Duodenal mucosa (tissue), 2 donors: ENCODE measurements at regions not wholly inside any gene's neighbourhood (a gene's known extent, or its start where the extent isn't known, plus 50 kb on each side); places are given as distances from the start of the nearest gene placed in this dataset.

ENCODE experiments used
- H3K27ac ChIP-seq: one replicate; pipeline ENCODE4 v1.7.0; 2013; ENCODE audit warnings: low read depth, low read length
- H3K27me3 ChIP-seq, 2 donors: one replicate each; pipeline ENCODE4 v1.7.0; 2013; ENCODE audit warnings: low read length in 2 of 2, control low read depth in 1 of 2; ENCODE audit not compliant: insufficient read depth in 2 of 2, control insufficient read depth in 1 of 2
- H3K36me3 ChIP-seq, 2 donors: one replicate each; pipeline ENCODE4 v1.7.0; 2013; ENCODE audit warnings: low read length in 2 of 2, control low read depth in 1 of 2; ENCODE audit not compliant: insufficient read depth in 2 of 2, control insufficient read depth in 1 of 2
- H3K4me1 ChIP-seq, 2 donors: one replicate each; pipeline ENCODE4 v1.7.0; 2013; ENCODE audit warnings: low read length in 2 of 2, control low read depth in 1 of 2; ENCODE audit not compliant: insufficient read depth in 2 of 2, control insufficient read depth in 1 of 2
- H3K4me3 ChIP-seq, 2 donors: one replicate each; pipeline ENCODE4 v1.7.0; 2013; ENCODE audit warnings: low read length in 2 of 2, low read depth in 1 of 2
- H3K9ac ChIP-seq, 2 donors: one replicate each; pipeline ENCODE4 v1.7.0; 2013; ENCODE audit warnings: low read length in 2 of 2, low read depth in 1 of 2
- H3K9me3 ChIP-seq, 2 donors: one replicate each; pipeline ENCODE4 v1.7.0; 2013; ENCODE audit warnings: low read length in 2 of 2, control low read depth in 1 of 2; ENCODE audit not compliant: control insufficient read depth in 1 of 2

DNA sequence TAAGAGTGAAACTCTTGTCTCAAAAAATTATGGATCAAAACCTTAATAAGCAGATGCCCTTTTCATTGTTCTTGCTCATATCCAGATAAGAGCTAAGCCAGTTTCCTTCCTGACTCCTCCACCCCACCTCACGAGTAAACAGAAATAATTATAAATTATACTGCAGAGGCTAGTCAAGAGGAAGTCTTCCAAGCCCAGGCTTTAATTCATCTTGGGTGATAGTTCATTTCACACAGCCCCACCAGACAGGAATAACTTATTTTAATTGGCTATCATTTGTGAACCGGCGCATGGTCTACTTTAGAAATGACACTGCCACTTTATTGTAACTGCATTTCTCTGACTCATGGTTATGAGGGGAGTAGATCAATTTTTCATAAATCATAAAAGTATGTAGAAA is 102.0 kb downstream of the BTBD3 start:
- Histone ChIP-seq H3K9me3 (no peaks in the 10 kb centered on the region), H3K4me3 (no peak overlapping the region), H3K36me3 (no peaks in the 10 kb centered on the region), H3K9ac (no peak overlapping the region), H3K27ac (no peak overlapping the region), H3K4me1 (no peaks in the 10 kb centered on the region), H3K27me3 (no peaks in the 10 kb centered on the region)

DNA sequence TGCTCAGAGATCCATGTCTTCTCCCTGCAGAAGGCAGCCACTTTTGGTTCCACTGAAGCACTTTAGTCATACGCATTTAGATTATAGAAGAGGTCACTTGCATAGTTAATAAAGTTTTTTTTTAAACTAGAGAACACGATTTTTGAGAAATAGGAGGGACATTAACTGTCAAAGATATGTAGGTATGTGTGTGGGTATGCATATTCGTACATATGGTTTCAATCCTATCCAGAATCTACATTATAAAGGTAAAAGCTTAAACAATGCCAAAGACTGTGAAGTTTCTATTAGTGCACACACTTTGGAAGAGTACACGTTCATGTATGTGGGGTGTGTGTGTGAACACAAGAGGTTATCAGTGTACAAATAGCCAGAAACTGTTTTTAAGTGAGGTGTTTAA is 103.2 kb downstream of the BTBD3 start:
- Histone ChIP-seq H3K27ac (no peak overlapping the region), H3K9ac (no peak overlapping the region), H3K4me1 (no peaks in the 10 kb centered on the region), H3K9me3 (no peaks in the 10 kb centered on the region), H3K4me3 (no peak overlapping the region), H3K27me3 (no peaks in the 10 kb centered on the region), H3K36me3 (no peaks in the 10 kb centered on the region)

DNA sequence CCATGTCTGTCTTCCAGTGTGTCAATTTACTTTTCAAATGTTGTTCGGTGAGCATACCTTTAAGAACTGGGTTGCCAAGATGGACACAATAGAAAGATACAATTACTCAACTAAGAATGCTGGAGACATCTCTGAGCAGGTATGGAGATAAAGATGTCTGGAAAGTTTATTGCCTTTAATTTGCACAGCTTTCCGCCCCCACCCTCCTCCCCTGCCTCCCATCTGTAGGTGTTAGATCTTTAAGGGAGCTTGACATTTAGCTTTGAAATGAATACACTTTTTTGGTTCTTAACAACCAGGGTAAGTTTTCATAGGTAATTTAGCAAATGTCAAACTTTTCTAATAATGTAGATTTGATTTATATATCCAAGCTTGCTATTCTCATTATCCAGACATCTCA is 104.4 kb downstream of the BTBD3 start:
- Histone ChIP-seq H3K9me3 (no peaks in the 10 kb centered on the region), H3K27me3 (no peaks in the 10 kb centered on the region), H3K9ac (no peak overlapping the region), H3K4me3 (no peak overlapping the region), H3K4me1 (no peaks in the 10 kb centered on the region), H3K36me3 (no peaks in the 10 kb centered on the region), H3K27ac (no peak overlapping the region)

DNA sequence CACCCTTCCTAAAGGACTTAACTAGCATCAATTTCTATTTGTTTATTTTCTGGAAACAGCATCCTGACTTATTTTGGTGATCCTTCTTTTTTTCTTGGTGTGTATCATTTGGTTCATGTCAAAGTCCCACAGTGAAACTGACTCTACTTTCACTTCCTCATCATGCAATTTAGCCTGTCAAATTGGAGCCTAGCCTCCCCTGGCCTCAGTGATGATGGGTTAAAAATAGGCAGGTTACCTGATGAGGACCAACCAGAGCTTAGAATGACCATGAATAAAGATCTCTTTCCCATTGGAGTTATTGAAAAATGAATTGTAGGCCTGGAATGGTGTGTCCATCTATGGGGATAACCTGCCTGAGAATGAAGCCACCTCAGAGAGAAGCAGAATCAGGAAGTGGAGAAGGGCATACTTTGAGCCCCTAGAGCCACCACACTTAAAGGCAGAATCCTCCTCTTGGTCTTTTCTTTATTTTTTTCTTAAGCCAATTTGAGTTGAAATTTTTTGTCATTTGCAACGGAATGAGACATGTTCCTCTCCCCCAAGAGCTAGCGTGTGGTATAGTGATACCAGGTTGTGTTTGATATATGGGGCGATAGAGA is 105.6 kb downstream of the BTBD3 start:
- Histone ChIP-seq H3K4me3 (no peak overlapping the region), H3K27me3 (no peaks in the 10 kb centered on the region), H3K9ac (no peak overlapping the region), H3K36me3 (no peaks in the 10 kb centered on the region), H3K4me1 (no peaks in the 10 kb centered on the region), H3K9me3 (no peaks in the 10 kb centered on the region), H3K27ac (no peak overlapping the region)

DNA sequence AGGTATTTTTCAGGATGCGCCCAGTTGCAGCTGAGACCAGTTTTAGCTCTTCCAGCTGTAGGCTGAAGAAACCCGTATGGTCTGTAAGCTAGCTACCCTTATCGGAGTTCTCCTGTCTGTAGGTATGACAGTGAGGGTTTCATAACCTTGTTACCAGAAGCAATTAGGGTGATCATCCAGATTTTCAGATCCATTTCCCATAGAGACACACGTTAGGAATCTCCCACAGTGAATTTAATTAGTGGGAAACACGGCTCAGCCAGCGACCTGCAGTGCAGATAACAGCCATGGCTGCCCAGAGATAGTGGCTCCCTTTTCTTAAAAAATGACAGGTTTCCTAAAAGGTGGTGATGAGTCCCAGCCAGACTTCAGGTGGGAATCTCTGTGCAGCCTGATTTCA is 111.1 kb downstream of the BTBD3 start:
- Histone ChIP-seq H3K9ac (no peak overlapping the region), H3K4me1 (no peaks in the 10 kb centered on the region), H3K27ac (no peak overlapping the region), H3K4me3 (no peak overlapping the region), H3K36me3 (no peaks in the 10 kb centered on the region), H3K27me3 (no peaks in the 10 kb centered on the region), H3K9me3 (no peaks in the 10 kb centered on the region)

DNA sequence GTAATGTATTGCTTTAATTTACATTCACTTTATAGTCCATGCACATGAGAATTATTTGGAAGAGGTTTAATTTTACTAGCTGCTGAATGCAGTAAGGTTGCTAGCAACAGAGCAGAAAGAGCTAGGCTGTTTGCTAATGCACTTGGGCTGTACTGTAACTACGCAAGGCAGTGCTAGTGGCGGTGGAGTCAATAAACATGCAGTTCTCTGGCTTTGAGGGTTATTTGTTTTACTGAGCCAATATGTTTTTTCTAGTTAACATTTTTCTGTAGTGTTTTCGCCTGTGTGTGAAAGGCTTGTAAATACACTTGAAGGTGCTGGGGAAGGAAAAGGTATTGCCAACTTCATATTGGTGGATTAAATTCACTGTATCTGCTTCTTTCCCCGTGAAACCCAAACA is 112.8 kb downstream of the BTBD3 start:
- Histone ChIP-seq H3K4me3 (no peak overlapping the region), H3K9ac (no peak overlapping the region), H3K27ac (no peak overlapping the region), H3K4me1 (no peaks in the 10 kb centered on the region), H3K27me3 (no peaks in the 10 kb centered on the region), H3K9me3 (no peaks in the 10 kb centered on the region), H3K36me3 (no peaks in the 10 kb centered on the region)

DNA sequence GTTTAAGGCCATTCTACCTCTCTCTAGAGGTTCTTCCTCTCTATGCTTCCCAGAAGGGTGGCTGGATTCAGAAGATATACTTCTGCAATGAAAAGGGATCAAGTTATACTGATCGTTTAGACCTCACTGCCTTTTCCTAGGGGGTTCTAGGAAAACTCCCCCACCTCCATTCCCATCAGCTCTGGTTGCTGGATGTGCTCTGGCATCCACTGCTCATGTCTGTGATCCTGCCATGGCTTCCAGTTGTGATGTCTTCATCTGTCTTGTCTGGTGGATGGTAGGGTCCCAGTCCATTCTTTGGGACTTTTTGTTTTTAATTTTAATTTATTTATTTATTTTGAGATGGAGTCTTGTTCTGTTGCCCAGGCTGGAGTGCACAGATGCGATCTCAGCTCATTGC is 118.4 kb downstream of the BTBD3 start:
- H3K4me1 ChIP-seq = no peaks in the 10 kb centered on the region
- H3K27ac ChIP-seq = no peak overlapping the region
- H3K36me3 ChIP-seq = no peaks in the 10 kb centered on the region
- H3K9me3 ChIP-seq = no peaks in the 10 kb centered on the region
- no peak overlapping the region for H3K9ac ChIP-seq
- no peak overlapping the region for H3K4me3 ChIP-seq
- no peaks in the 10 kb centered on the region for H3K27me3 ChIP-seq

DNA sequence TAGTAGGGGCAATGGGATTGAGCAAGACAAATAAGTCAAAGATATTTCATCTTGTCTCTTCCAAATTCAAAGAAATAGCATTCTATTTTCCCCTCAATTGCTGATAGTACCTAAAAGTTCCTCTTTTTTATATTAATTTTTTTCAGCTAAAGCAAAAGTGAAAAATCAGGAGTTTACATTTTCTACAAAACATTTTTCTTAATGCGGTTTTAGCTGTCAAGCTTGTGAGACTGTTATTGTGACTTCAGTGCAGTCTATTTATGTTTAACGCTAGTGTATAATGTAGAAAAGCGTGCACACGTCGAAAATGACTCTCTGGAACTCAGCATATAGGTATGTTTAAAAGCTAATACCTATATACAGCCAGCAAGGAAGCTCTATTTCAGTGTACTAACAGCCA is 119.8 kb downstream of the BTBD3 start:
- Histone ChIP-seq H3K4me1 (no peaks in the 10 kb centered on the region), H3K9ac (no peak overlapping the region), H3K4me3 (no peak overlapping the region), H3K9me3 (no peaks in the 10 kb centered on the region), H3K36me3 (no peaks in the 10 kb centered on the region), H3K27ac (no peak overlapping the region), H3K27me3 (no peaks in the 10 kb centered on the region)

DNA sequence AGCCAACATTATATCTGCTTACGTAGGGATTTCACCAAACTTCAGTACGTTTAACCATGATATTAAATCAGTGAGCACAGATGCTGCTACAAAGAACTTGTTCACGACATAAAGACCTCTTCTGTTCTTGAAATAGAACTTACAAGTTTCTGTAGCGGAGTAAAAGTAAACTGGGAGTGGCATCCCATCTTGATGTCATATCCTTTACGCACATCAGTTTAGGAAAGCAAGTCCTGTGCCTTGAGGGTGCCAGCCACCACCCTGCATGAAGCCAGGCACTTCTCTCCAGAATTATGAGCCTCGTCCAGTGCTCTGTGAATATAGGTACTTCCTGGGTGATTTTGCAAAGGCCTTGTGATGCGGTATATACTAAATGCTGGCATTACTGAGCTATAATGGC is 122.6 kb downstream of the BTBD3 start:
- Histone ChIP-seq H3K9me3 (no peaks in the 10 kb centered on the region), H3K27ac (no peak overlapping the region), H3K36me3 (no peaks in the 10 kb centered on the region), H3K9ac (no peak overlapping the region), H3K4me1 (no peaks in the 10 kb centered on the region), H3K27me3 (no peaks in the 10 kb centered on the region), H3K4me3 (no peak overlapping the region)

DNA sequence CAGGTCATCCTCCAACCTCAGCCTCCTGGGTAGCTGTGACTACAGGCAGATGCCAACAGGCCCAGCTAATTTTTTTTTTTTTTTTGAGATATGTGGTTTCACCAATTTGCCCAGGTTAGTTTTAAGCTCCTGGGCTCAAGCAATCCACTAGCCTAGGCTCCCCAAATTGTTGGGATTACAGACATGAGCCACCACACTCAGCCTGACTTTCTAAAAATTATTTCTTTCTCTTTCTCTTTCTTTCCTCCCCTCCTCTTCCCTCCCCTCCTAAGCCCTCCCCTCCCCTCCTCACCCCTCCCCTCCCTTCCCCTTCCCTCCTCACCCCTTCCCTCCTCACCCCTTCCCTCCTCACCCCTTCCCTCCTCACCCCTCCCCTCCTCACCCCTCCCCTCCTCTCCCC is 127.3 kb downstream of the BTBD3 start:
- Histone ChIP-seq H3K4me3 (no peak overlapping the region), H3K27me3 (no peaks in the 10 kb centered on the region), H3K36me3 (no peaks in the 10 kb centered on the region), H3K4me1 (peaks cover 0 to 5% of the 10 kb centered on the region in 2 donors), H3K27ac (no peak overlapping the region), H3K9me3 (no peaks in the 10 kb centered on the region), H3K9ac (no peak overlapping the region)
